ENCODE measurements at regions not wholly inside any gene's neighbourhood (a gene's known extent, or its start where the extent isn't known, plus 50 kb on each side); places are given as distances from the start of the nearest gene placed in this dataset.
A peak's percentile ranks its signal among the peaks of the same experiment; 100 is the strongest.

DNA sequence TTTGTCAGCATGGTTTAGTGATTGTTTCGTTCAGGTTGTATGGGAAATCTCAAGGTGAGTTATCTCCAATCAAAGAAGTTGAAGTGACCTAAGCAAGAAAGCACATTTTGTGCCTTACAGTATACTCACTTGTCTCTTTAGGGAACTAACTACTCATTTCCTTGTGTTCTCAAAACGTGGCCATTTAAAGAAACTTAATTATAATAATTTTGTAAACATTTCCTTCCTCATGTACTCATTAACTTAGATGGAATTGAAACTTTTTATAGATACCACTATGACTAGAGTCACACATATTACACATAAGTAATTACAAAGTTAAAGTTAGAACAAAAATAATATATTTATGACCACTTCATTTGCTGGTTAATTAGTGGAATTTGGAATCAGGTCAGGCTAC, 552.6 kb downstream of the MRPL39 start:
- H3K4me3 ChIP-seq (ENCODE audit: low read depth, low read length): no peak overlapping the region
- TF ChIP-seq, protein P1, sequence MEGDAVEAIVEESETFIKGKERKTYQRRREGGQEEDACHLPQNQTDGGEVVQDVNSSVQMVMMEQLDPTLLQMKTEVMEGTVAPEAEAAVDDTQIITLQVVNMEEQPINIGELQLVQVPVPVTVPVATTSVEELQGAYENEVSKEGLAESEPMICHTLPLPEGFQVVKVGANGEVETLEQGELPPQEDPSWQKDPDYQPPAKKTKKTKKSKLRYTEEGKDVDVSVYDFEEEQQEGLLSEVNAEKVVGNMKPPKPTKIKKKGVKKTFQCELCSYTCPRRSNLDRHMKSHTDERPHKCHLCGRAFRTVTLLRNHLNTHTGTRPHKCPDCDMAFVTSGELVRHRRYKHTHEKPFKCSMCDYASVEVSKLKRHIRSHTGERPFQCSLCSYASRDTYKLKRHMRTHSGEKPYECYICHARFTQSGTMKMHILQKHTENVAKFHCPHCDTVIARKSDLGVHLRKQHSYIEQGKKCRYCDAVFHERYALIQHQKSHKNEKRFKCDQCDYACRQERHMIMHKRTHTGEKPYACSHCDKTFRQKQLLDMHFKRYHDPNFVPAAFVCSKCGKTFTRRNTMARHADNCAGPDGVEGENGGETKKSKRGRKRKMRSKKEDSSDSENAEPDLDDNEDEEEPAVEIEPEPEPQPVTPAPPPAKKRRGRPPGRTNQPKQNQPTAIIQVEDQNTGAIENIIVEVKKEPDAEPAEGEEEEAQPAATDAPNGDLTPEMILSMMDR (conservative IDR thresholded peaks at IDR 0.05; ENCODE audit: low read depth, low read length): no peak
- DNase-seq (ENCODE audit: low read depth): no peak

DNA sequence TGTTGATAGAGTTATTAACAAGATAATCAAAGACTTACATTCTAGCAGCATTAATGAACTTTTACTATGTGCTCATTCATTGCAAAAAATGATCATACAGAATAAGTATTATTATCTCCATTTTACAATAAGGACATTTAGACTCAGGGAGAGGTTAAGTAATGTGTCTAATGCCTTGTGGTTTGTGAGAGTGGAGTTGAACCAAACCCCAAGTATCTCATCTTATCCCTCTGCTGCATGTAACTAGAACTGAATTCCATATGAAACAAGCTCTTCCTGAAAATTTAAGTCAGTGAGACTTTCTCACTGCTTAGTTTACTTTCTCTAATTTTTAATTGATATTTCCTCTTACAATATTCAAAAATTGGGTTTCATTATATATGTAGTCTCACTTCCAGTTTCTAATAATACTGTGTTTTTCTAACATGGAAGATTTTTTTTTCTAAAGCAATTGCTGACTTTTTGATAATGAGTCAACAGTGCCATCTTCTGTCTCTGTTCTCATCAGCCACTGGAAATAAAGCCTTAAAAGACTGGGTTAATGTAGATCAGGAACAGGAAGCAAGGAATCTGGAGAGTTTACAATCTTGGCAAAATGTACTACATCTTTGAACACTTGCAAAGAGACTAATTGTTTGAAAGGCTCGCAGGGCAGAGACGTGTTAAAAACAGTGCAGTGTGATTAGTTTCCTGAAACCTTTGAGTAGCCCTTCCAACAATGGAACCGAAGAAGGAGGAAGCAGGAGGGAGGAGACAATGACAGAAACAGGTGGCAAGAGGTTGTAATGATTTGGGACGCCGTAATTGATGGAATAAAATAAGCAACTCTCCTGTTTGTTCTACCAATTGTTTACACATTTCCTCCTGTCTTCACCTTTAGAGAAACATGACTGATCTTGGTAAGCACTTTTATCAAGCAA, 567.6 kb downstream of the MRPL39 start:
- H3K4me3 ChIP-seq (ENCODE audit: low read depth, low read length): peak overlapping the region; percentile 47
- peak; percentile 26 for DNase-seq (ENCODE audit: low read depth)
- TF ChIP-seq, protein P1 (conservative IDR thresholded peaks at IDR 0.05; ENCODE audit: low read depth, low read length): peak; percentile 70

DNA sequence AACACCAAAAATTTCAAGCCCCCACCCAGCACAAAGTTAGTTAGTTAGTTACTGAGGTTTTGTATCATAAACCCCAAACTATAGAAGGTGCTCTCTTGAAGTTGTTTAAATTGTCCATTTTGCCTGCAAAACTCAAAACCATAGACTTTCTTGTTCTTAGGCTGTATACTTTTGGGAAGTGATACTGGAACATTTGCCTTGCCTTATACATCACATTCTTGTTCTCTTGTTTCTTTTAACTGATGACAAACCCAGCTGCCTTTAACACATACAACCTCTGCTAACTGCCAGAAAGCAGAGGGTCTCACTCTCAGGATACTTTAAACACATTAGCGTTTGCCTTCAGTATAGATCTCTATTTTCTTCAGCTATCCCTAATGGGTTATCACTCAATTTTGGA, 570.5 kb downstream of the MRPL39 start:
- TF ChIP-seq, protein P1 (conservative IDR thresholded peaks at IDR 0.05; ENCODE audit: low read depth, low read length): no peak

DNA sequence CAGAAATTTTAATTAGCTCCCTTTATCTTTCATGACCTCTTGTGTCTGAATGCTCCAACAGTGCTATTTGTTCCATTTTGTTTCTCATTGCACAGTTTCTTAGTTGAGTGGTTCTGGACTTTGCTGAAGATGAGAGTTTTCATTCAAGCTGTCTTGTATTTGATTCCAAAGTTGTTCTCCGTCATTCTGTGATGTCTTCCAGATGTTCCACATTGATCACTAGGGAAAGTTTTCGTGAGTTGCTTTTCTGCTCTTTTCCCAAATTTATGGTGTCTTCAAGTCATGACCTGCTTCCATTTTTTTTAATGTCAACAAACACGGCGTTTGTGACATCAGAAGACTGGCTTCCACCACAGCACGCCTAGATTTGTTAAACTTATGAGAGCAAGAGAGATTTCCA, 575.5 kb downstream of the MRPL39 start:
- no peak for DNase-seq (ENCODE audit: low read depth)
- TF ChIP-seq, protein P1 (conservative IDR thresholded peaks at IDR 0.05; ENCODE audit: low read depth, low read length): no peak

More for the DNA sequence above, 570.5 kb downstream of the MRPL39 start:
- H3K4me3 ChIP-seq (ENCODE audit: low read depth, low read length): no peak overlapping the region
- DNase-seq (ENCODE audit: low read depth): no peak

DNA sequence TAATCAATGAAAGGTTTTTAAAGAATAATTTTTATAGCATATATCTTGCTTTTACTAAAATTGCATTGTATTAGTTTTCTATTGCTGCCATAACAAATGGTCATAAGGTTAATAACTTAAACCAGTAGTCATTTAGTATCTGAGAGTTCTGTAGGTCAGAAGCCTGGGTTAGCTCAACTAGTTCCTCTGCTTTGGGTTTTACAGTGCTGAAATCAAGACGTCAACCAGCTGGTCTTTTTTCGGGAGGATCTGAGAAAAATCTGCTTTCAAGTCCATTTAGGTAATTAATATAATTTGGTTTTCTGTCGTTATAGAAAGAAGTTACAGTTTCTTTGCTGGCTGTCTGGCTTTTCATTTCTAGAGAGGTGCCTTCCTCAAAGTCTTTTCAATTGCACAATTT, 577.7 kb downstream of the MRPL39 start:
- no peak for DNase-seq (ENCODE audit: low read depth)
- TF ChIP-seq, protein P1 (conservative IDR thresholded peaks at IDR 0.05; ENCODE audit: low read depth, low read length): no peak
- H3K4me3 ChIP-seq (ENCODE audit: low read depth, low read length): no peak overlapping the region

More for the DNA sequence above, 575.5 kb downstream of the MRPL39 start:
- H3K4me3 ChIP-seq (ENCODE audit: low read depth, low read length): no peak overlapping the region

DNA sequence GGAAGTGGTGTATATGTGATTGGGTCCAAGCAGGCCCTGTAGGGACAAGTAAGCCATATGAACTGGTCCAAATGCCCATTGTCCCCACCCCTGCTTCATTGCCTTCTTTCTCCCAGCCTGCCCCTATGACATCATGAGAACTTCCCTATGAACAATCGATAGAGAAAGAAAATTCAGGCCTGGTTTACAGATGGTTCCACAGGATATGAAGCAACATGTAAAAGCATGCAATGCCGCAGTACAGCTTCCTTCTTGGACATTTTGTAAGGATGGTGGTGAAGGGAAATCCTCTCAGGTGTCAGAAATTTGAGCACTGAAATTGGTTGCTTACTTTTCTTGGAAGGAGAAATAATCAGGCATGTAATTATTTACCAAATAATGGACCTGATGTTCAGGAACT, 581.7 kb downstream of the MRPL39 start:
- DNase-seq (ENCODE audit: low read depth): no peak
- no peak overlapping the region for H3K4me3 ChIP-seq (ENCODE audit: low read depth, low read length)
- TF ChIP-seq, protein P1 (conservative IDR thresholded peaks at IDR 0.05; ENCODE audit: low read depth, low read length): no peak

DNA sequence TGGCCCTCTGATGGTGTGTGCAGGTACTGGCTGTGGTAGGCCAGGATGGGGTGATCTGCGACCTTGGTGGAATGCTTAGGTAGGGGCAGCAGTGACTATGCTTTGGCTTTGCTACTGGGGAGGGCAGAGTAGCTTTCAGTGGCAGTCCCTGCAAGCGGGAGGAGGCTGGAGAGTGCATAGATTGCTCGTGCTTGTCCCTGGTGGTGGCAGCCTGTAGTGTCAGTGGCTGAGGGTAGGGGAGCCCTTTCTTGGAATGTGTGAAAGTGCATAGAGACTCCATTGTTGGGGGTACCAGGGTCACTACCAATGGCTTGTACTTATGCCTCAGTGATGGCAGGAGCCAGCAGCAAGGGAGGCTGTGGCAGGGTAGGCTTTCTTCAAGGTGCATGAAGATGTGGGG, 582.6 kb downstream of the MRPL39 start:
- no peak overlapping the region for H3K4me3 ChIP-seq (ENCODE audit: low read depth, low read length)
- no peak for DNase-seq (ENCODE audit: low read depth)
- TF ChIP-seq, protein P1 (conservative IDR thresholded peaks at IDR 0.05; ENCODE audit: low read depth, low read length): no peak
